PC-3 (cell line): ENCODE measurements at regions not wholly inside any gene's neighbourhood (a gene's known extent, or its start where the extent isn't known, plus 50 kb on each side); places are given as distances from the start of the nearest gene placed in this dataset.

ENCODE experiments used
- CTCF ChIP-seq: fragments of 300-600 bp; sonication (generic); conservative IDR thresholded peaks from 2 replicates; pipeline ENCODE4 v1.5.1; 2017; ENCODE audit warnings: antibody characterized with exemption, low read depth, mild to moderate bottlenecking, low read length
- EZH2 ChIP-seq: fragments of 300-600 bp; sonication (generic); IDR thresholded peaks from one replicate; pipeline ENCODE4 v1.6.1; 2017; ENCODE audit warnings: antibody characterized with exemption, mild to moderate bottlenecking, low read length; ENCODE audit not compliant: unreplicated experiment

- no peak for TF ChIP-seq CTCF
- TF ChIP-seq EZH2 = no peak
Measured at GRCh38 chr4:120554086-120554485, 368.4 kb downstream of the PRDM5 start.
